Urinary bladder (tissue), 3 donors: ENCODE measurements at regions not wholly inside any gene's neighbourhood (a gene's known extent, or its start where the extent isn't known, plus 50 kb on each side); places are given as distances from the start of the nearest gene placed in this dataset.
"Not testable (repeated sequence)": the region's sequence is repeated elsewhere in the genome, so short reads cannot be mapped to it uniquely, and the experiment has no call there.

Experiments used
- DNase-seq: peaks from one replicate; pipeline ENCODE4 v3.0.0-alpha.2; 2015; ENCODE audit errors: extremely low spot score
- H3K27ac ChIP-seq: one replicate; pipeline ENCODE4 v1.5.1; 2013; ENCODE audit warnings: low read depth, mild to moderate bottlenecking, moderate library complexity
- H3K36me3 ChIP-seq: one replicate; pipeline ENCODE4 v1.6.1; 2013; ENCODE audit warnings: mild to moderate bottlenecking, moderate library complexity; ENCODE audit not compliant: insufficient read depth
- H3K4me1 ChIP-seq: one replicate; pipeline ENCODE4 v1.6.1; 2013; ENCODE audit warnings: mild to moderate bottlenecking, moderate library complexity; ENCODE audit not compliant: insufficient read depth
- H3K4me3 ChIP-seq: one replicate; pipeline ENCODE4 v1.5.1; 2013; ENCODE audit warnings: low read depth, low read length
- WGBS: extraction: QIAGEN DNeasy Blood & Tissue Kit; methylation state at CpG from one replicate; pipeline ENCODE4 v1.1.7; 2013; 5-methylcytosine and 5-hydroxymethylcytosine counted together
- donor health status: healthy with polysubstance abuse.
- donor health status: healthy.

- Histone ChIP-seq H3K4me1 (no peaks in the 10 kb centered on the region), H3K36me3 (no peaks in the 10 kb centered on the region), H3K4me3 (no peak overlapping the region), H3K27ac (no peak overlapping the region)
- WGBS, result 75% methylated on average over 1 of the region's 1 CpG
- DNase-seq, result no peak
These were observed 121.8 kb downstream of the FHIP1A start for GRCh38 chr4:151530783-151531182.

GRCh38 chr4:151532001-151532708, 123.2 kb downstream of the FHIP1A start:
- Histone ChIP-seq H3K4me1 (no peaks in the 10 kb centered on the region), H3K4me3 (no peak overlapping the region), H3K36me3 (no peaks in the 10 kb centered on the region), H3K27ac (no peak overlapping the region)
- WGBS, result 79% methylated on average over 6 of the region's 6 CpGs
- no peak for DNase-seq

GRCh38 chr4:151534195-151534594, 125.2 kb downstream of the FHIP1A start:
- H3K36me3 ChIP-seq, result no peaks in the 10 kb centered on the region
- DNase-seq, result no peak
- H3K4me1 ChIP-seq, result no peaks in the 10 kb centered on the region
- WGBS, result 46% methylated on average over 1 of the region's 1 CpG
- no peak overlapping the region for H3K27ac ChIP-seq
- H3K4me3 ChIP-seq, result no peak overlapping the region

- Histone ChIP-seq H3K27ac (no peak overlapping the region), H3K4me3 (no peak overlapping the region), H3K36me3 (no peaks in the 10 kb centered on the region), H3K4me1 (no peaks in the 10 kb centered on the region)
- DNase-seq, result no peak
These were observed 126.4 kb downstream of the FHIP1A start for GRCh38 chr4:151535366-151535765.

- no peak overlapping the region for H3K4me3 ChIP-seq
- no peaks in the 10 kb centered on the region for H3K36me3 ChIP-seq
- DNase-seq, result no peak
- peaks cover 2% of the 10 kb centered on the region for H3K4me1 ChIP-seq
- H3K27ac ChIP-seq, result no peak overlapping the region
These were observed 128.7 kb downstream of the FHIP1A start for GRCh38 chr4:151537687-151538086.

- no peak for DNase-seq
- Histone ChIP-seq H3K4me3 (no peak overlapping the region), H3K36me3 (no peaks in the 10 kb centered on the region), H3K27ac (no peak overlapping the region), H3K4me1 (peaks cover 2% of the 10 kb centered on the region)
- WGBS, result 66% methylated on average over 4 of the region's 4 CpGs
These were observed 130.0 kb downstream of the FHIP1A start for GRCh38 chr4:151538963-151539362.

GRCh38 chr4:151540728-151541388, 131.9 kb downstream of the FHIP1A start:
- Histone ChIP-seq H3K27ac (peak overlapping the region; percentile 50), H3K36me3 (no peaks in the 10 kb centered on the region), H3K4me1 (peaks cover 2% of the 10 kb centered on the region), H3K4me3 (no peak overlapping the region)
- WGBS, result 15% methylated on average over 3 of the region's 3 CpGs
- DNase-seq, result peak; percentile 50

- 46% methylated on average over 6 of the region's 6 CpGs for WGBS
- peaks cover 2% of the 10 kb centered on the region for H3K4me1 ChIP-seq
- H3K36me3 ChIP-seq, result no peaks in the 10 kb centered on the region
- peak overlapping the region; percentile 10 for H3K27ac ChIP-seq
- H3K4me3 ChIP-seq, result no peak overlapping the region
- DNase-seq, result no peak
These were observed 132.6 kb downstream of the FHIP1A start for GRCh38 chr4:151541389-151542071.

- WGBS, result 83% methylated on average over 8 of the region's 8 CpGs
These were observed 139.7 kb downstream of the FHIP1A start for GRCh38 chr4:151548708-151549107.

GRCh38 chr4:151549378-151549777, 140.4 kb downstream of the FHIP1A start:
- WGBS, result 96% methylated on average over 2 of the region's 2 CpGs

More at GRCh38 chr4:151548708-151549107, 139.7 kb downstream of the FHIP1A start:
- Histone ChIP-seq H3K4me1 (no peaks in the 10 kb centered on the region), H3K4me3 (no peak overlapping the region), H3K27ac (no peak overlapping the region), H3K36me3 (no peaks in the 10 kb centered on the region)
- no peak for DNase-seq

GRCh38 chr4:151553874-151554273, 144.9 kb downstream of the FHIP1A start:
- Histone ChIP-seq H3K4me1 (no peaks in the 10 kb centered on the region), H3K4me3 (no peak overlapping the region), H3K27ac (no peak overlapping the region), H3K36me3 (no peaks in the 10 kb centered on the region)
- WGBS, result 40% methylated on average over 2 of the region's 2 CpGs
- no peak for DNase-seq

More at GRCh38 chr4:151549378-151549777, 140.4 kb downstream of the FHIP1A start:
- H3K36me3 ChIP-seq, DNase-seq, H3K4me3 ChIP-seq, H3K27ac ChIP-seq, H3K4me1 ChIP-seq: not testable (repeated sequence)

- Histone ChIP-seq H3K36me3 (no peaks in the 10 kb centered on the region), H3K4me1 (no peaks in the 10 kb centered on the region), H3K4me3 (no peak overlapping the region), H3K27ac (no peak overlapping the region)
- 31% methylated on average over 1 of the region's 1 CpG for WGBS
- no peak for DNase-seq
These were observed 146.4 kb downstream of the FHIP1A start for GRCh38 chr4:151555151-151555945.

- no peaks in the 10 kb centered on the region for H3K36me3 ChIP-seq
- no peaks in the 10 kb centered on the region for H3K4me1 ChIP-seq
- H3K27ac ChIP-seq, result no peak overlapping the region
- 90% methylated on average over 3 of the region's 3 CpGs for WGBS
- no peak overlapping the region for H3K4me3 ChIP-seq
- DNase-seq, result no peak
These were observed 149.6 kb downstream of the FHIP1A start for GRCh38 chr4:151558496-151559113.
